ENCODE measurements at regions not wholly inside any gene's neighbourhood (a gene's known extent, or its start where the extent isn't known, plus 50 kb on each side); places are given as distances from the start of the nearest gene placed in this dataset.
"Not testable (repeated sequence)": the region's sequence is repeated elsewhere in the genome, so short reads cannot be mapped to it uniquely, and the experiment has no call there.

- no peak overlapping the region for H3K27ac ChIP-seq
- H3K9me3 ChIP-seq = no peaks in the 10 kb centered on the region
- H3K4me3 ChIP-seq = no peak overlapping the region
- 51 to 55% methylated on average over 5 of the region's 5 CpGs for WGBS, 2 donors
- peak in 1 of 9 donors; percentile 23 for TF ChIP-seq CTCF (IDR thresholded peaks at IDR 0.05)
- H3K27me3 ChIP-seq = no peaks in the 10 kb centered on the region
- intact Hi-C loops (cut with DNase I) = loop anchor here in 1 of 10 donors (10.0 kb wide), 1 partner anchor 882 kb away; no protein-coding TSS in a partner anchor
- H3K4me1 ChIP-seq = no peaks in the 10 kb centered on the region
- ATAC-seq = peak in 1 of 8 donors; percentile 43
- H3K36me3 ChIP-seq = no peaks in the 10 kb centered on the region
- DNase-seq = no peak
These were observed 194.1 kb upstream of the ARHGEF26 start for GRCh38 chr3:153927107-153927506.

GRCh38 chr3:153928851-153929250, 192.3 kb upstream of the ARHGEF26 start:
- H3K27ac ChIP-seq = no peak overlapping the region
- H3K36me3 ChIP-seq = no peaks in the 10 kb centered on the region
- no peak overlapping the region for H3K4me3 ChIP-seq
- ATAC-seq = no peak
- no peaks in the 10 kb centered on the region for H3K27me3 ChIP-seq
- H3K9me3 ChIP-seq = no peaks in the 10 kb centered on the region
- TF ChIP-seq CTCF (IDR thresholded peaks at IDR 0.05) = no peak
- intact Hi-C loops (cut with DNase I) = loop anchor here in 1 of 10 donors (10.0 kb wide), 1 partner anchor 884 kb away; no protein-coding TSS in a partner anchor
- no peaks in the 10 kb centered on the region for H3K4me1 ChIP-seq
- no peak for DNase-seq

GRCh38 chr3:153933481-153933880, 187.7 kb upstream of the ARHGEF26 start:
- H3K9me3 ChIP-seq; H3K36me3 ChIP-seq; ATAC-seq; H3K4me3 ChIP-seq; H3K4me1 ChIP-seq; H3K27ac ChIP-seq; intact Hi-C loops (cut with DNase I); DNase-seq; H3K27me3 ChIP-seq: not testable (repeated sequence)
- 92 to 97% methylated on average over 2 of the region's 2 CpGs for WGBS, 2 donors

GRCh38 chr3:153944084-153944483, 177.1 kb upstream of the ARHGEF26 start:
- intact Hi-C loops (cut with DNase I) = no loop called here
- 24 to 25% methylated on average over 2 of the region's 2 CpGs for WGBS, 2 donors
- Histone ChIP-seq H3K4me1 (no peaks in the 10 kb centered on the region), H3K36me3 (no peaks in the 10 kb centered on the region), H3K4me3 (no peak overlapping the region), H3K9me3 (peaks cover 0 to 17% (median 0%) of the 10 kb centered on the region in 11 donors), H3K27ac (no peak overlapping the region), H3K27me3 (no peaks in the 10 kb centered on the region)
- TF ChIP-seq CTCF (IDR thresholded peaks at IDR 0.05) = no peak
- ATAC-seq (no peak), DNase-seq (no peak)

- peaks cover 0 to 11% (median 0%) of the 10 kb centered on the region in 11 donors for H3K9me3 ChIP-seq
- WGBS, 2 donors = 45 to 55% methylated on average over 2 of the region's 2 CpGs
- TF ChIP-seq CTCF (IDR thresholded peaks at IDR 0.05) = no peak
- no peaks in the 10 kb centered on the region for H3K4me1 ChIP-seq
- no peaks in the 10 kb centered on the region for H3K27me3 ChIP-seq
- intact Hi-C loops (cut with DNase I) = no loop called here
- no peak overlapping the region for H3K27ac ChIP-seq
- ATAC-seq (no peak), DNase-seq (no peak)
- no peaks in the 10 kb centered on the region for H3K36me3 ChIP-seq
- H3K4me3 ChIP-seq = no peak overlapping the region
These were observed 169.9 kb upstream of the ARHGEF26 start for GRCh38 chr3:153951276-153951675.
